ENCODE measurements at regions not wholly inside any gene's neighbourhood (a gene's known extent, or its start where the extent isn't known, plus 50 kb on each side); places are given as distances from the start of the nearest gene placed in this dataset.

GRCh38 chr10:124264271-124264670 is 154.5 kb downstream of the OAT start:
- DNase-seq (ENCODE audit: low spot score) = no peak

- no peak for DNase-seq (ENCODE audit: low spot score)
These were observed 155.0 kb downstream of the OAT start for GRCh38 chr10:124263726-124264125.

- no peak for DNase-seq (ENCODE audit: low spot score)
These were observed 155.8 kb downstream of the OAT start for GRCh38 chr10:124262971-124263370.

GRCh38 chr10:124262234-124262865 is 156.4 kb downstream of the OAT start:
- DNase-seq (ENCODE audit: low spot score) = no peak

- no peak for DNase-seq (ENCODE audit: low spot score)
These were observed 159.4 kb downstream of the OAT start for GRCh38 chr10:124259139-124259825.

GRCh38 chr10:124257781-124258180 is 160.9 kb downstream of the OAT start:
- no peak for DNase-seq (ENCODE audit: low spot score)

- no peak for DNase-seq (ENCODE audit: low spot score)
These were observed 162.6 kb downstream of the OAT start for GRCh38 chr10:124256151-124256550.

- DNase-seq (ENCODE audit: low spot score) = no peak
These were observed 162.2 kb upstream of the CHST15 start for GRCh38 chr10:124255556-124255955.

GRCh38 chr10:124254490-124254889 is 161.1 kb upstream of the CHST15 start:
- no peak for DNase-seq (ENCODE audit: low spot score)

GRCh38 chr10:124253006-124253405 is 159.6 kb upstream of the CHST15 start:
- no peak for DNase-seq (ENCODE audit: low spot score)

GRCh38 chr10:124252097-124252715 is 158.8 kb upstream of the CHST15 start:
- no peak for DNase-seq (ENCODE audit: low spot score)

- no peak for DNase-seq (ENCODE audit: low spot score)
These were observed 158.1 kb upstream of the CHST15 start for GRCh38 chr10:124251317-124252065.

- no peak for DNase-seq (ENCODE audit: low spot score)
These were observed 157.1 kb upstream of the CHST15 start for GRCh38 chr10:124250506-124250905.

GRCh38 chr10:124249812-124250432 is 156.5 kb upstream of the CHST15 start:
- DNase-seq (ENCODE audit: low spot score) = no peak

GRCh38 chr10:124249196-124249595 is 155.8 kb upstream of the CHST15 start:
- DNase-seq (ENCODE audit: low spot score) = no peak

- DNase-seq (ENCODE audit: low spot score) = no peak
These were observed 155.0 kb upstream of the CHST15 start for GRCh38 chr10:124248056-124249045.

- no peak for DNase-seq (ENCODE audit: low spot score)
These were observed 152.5 kb upstream of the CHST15 start for GRCh38 chr10:124245806-124246440.

- DNase-seq (ENCODE audit: low spot score) = no peak
These were observed 151.8 kb upstream of the CHST15 start for GRCh38 chr10:124245191-124245590.

- DNase-seq (ENCODE audit: low spot score) = no peak
These were observed 151.0 kb upstream of the CHST15 start for GRCh38 chr10:124244256-124244877.

- DNase-seq (ENCODE audit: low spot score) = no peak
These were observed 150.3 kb upstream of the CHST15 start for GRCh38 chr10:124243702-124244121.
